Fibroblast of lung (primary cell): ENCODE measurements at regions not wholly inside any gene's neighbourhood (a gene's known extent, or its start where the extent isn't known, plus 50 kb on each side); places are given as distances from the start of the nearest gene placed in this dataset.

Source experiments
- CTCF ChIP-seq, 2 donors: IDR thresholded peaks in 1 of 2; conservative IDR thresholded peaks in 1 of 2; 1 replicate in 1 of 2; 2 replicates in 1 of 2; pipeline ENCODE4 v1.5.1; 2011 to 2012; ENCODE audit warnings: low read length in 2 of 2, control low read depth in 1 of 2, inconsistent platforms in 1 of 2, low read depth in 1 of 2, mild to moderate bottlenecking in 1 of 2
- EZH2 ChIP-seq: IDR thresholded peaks from 2 replicates; pipeline ENCODE4 v1.5.1; 2012; ENCODE audit warnings: low read length, control low read depth, mild to moderate bottlenecking; ENCODE audit errors: missing control alignments

DNA sequence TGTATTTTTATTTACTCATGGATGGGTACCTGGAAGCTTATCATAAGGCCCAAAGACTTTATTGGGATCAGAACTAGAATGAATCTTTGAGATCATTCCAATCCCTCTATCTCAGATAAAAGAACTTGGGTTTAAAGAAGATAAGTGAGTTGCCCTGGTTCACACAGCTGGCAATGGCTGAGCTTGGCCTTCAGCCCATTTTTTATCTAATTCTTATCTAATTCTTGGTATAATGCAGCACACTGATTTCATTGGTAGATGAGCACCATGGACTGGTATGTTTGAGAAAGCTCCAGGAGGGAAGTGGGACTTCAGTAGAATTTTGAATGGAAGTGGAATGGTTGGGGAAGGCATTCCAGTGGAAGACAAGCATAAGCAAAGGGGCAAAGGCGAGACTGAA, 558.9 kb downstream of the REEP3 start:
- TF ChIP-seq CTCF (conservative IDR thresholded peaks at IDR 0.05 in 1 of 2, IDR thresholded peaks at IDR 0.05 in 1 of 2; ENCODE audit: low read depth in 1 of 2, low read length in 2 of 2): no peak
- TF ChIP-seq EZH2: no peak
